Karpas-422 (cell line): ENCODE measurements at regions not wholly inside any gene's neighbourhood (a gene's known extent, or its start where the extent isn't known, plus 50 kb on each side); places are given as distances from the start of the nearest gene placed in this dataset.

Source experiments
- DNase-seq: peaks from one replicate; pipeline ENCODE4 v3.0.0-alpha.2; 2015
- H2AFZ ChIP-seq: fragments of 200-600 bp; sonication (generic); 2 replicates; pipeline ENCODE4 v1.6.1; 2014; ENCODE audit warnings: antibody characterized with exemption, low read length, mixed read lengths
- H3K27ac ChIP-seq: fragments of 200-600 bp; sonication (generic); 2 replicates; pipeline ENCODE4 v1.5.1; 2014; ENCODE audit warnings: mild to moderate bottlenecking, low read length, moderate library complexity
- H3K27me3 ChIP-seq: fragments of 200-600 bp; sonication (generic); 2 replicates; pipeline ENCODE4 v1.6.1; 2014; ENCODE audit warnings: low read length, mixed read lengths
- H3K36me3 ChIP-seq: fragments of 200-600 bp; sonication (generic); 2 replicates; pipeline ENCODE4 v1.6.1; 2014; ENCODE audit warnings: low read length, mixed read lengths; ENCODE audit not compliant: insufficient read depth
- H3K4me1 ChIP-seq: fragments of 200-600 bp; sonication (generic); 2 replicates; pipeline ENCODE4 v1.6.1; 2014; ENCODE audit warnings: mild to moderate bottlenecking, low read length, mixed read lengths
- H3K4me2 ChIP-seq: fragments of 200-600 bp; sonication (generic); 2 replicates; pipeline ENCODE4 v1.6.1; 2014; ENCODE audit warnings: low read length, low read depth, mild to moderate bottlenecking; ENCODE audit not compliant: poor library complexity, severe bottlenecking
- H3K4me3 ChIP-seq: fragments of 200-600 bp; sonication (generic); 2 replicates; pipeline ENCODE4 v1.5.1; 2014; ENCODE audit warnings: mild to moderate bottlenecking, antibody characterized with exemption, low read length, mixed read lengths
- H3K79me2 ChIP-seq: fragments of 200-600 bp; sonication (generic); 2 replicates; pipeline ENCODE4 v1.6.1; 2014; ENCODE audit warnings: mild to moderate bottlenecking, low read length, mixed read lengths
- H3K9ac ChIP-seq: fragments of 200-600 bp; sonication (generic); 2 replicates; pipeline ENCODE4 v1.6.0; 2014; ENCODE audit warnings: low read length
- H3K9me2 ChIP-seq: fragments of 200-600 bp; sonication (generic), shearing (Covaris generic); replicated peaks from 2 replicates; pipeline ENCODE4 v1.6.0; 2014; ENCODE audit warnings: mild to moderate bottlenecking, low read length, moderate library complexity; ENCODE audit not compliant: insufficient read depth
- H3K9me3 ChIP-seq: fragments of 300-700, 200-600 bp; sonication (generic); 2 replicates; pipeline ENCODE4 v1.6.1; 2014; ENCODE audit warnings: low read length, mixed read lengths
- H4K20me1 ChIP-seq: fragments of 200-600 bp; sonication (generic); 2 replicates; pipeline ENCODE4 v1.6.1; 2014; ENCODE audit warnings: mild to moderate bottlenecking, antibody characterized with exemption, low read length, low read depth; ENCODE audit not compliant: insufficient read depth

DNA sequence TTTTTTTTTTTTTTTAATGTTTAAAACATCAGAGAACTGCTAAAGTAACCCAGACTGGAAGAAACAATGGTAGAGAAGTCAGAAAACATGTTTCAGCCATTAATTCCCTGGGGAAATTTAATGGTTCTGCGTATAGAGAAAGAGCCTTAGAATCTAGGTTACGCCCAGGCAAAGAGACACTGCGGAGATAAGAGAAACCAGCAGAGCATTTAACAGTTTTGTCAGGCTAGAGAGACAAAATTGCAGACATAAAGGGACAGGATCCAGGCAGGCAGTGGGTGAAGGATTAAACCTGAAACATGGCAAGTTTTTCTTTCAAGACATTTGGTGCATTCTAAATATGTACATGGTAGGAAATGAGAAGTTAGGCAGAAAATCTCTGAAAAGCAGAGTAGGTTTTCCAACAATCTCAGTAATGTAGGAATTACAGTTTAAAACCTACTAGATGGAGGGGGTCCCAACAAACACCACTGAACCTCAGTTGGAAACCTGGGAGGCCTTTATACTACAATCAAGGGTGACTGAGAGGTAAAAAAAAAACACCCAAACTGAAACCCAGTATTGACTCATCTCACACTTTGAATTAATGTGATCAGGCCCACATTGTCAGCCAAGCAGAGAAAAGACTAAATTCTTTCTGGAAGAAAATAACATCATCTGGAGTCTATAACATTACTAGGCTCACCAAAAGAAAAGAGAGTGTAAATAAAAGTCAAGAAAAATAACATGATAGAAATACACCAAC, 254.2 kb upstream of the NWD2 start:
- Histone ChIP-seq H3K4me2 (no peak overlapping the region), H3K27ac (no peak overlapping the region), H3K36me3 (no peaks in the 10 kb centered on the region), H3K4me3 (no peak overlapping the region), H4K20me1 (no peaks in the 10 kb centered on the region), H3K9me3 (no peaks in the 10 kb centered on the region), H2AFZ (no peak overlapping the region), H3K9me2 (no peaks in the 10 kb centered on the region), H3K79me2 (no peaks in the 10 kb centered on the region), H3K27me3 (no peaks in the 10 kb centered on the region), H3K9ac (no peak overlapping the region), H3K4me1 (no peaks in the 10 kb centered on the region)
- no peak for DNase-seq

DNA sequence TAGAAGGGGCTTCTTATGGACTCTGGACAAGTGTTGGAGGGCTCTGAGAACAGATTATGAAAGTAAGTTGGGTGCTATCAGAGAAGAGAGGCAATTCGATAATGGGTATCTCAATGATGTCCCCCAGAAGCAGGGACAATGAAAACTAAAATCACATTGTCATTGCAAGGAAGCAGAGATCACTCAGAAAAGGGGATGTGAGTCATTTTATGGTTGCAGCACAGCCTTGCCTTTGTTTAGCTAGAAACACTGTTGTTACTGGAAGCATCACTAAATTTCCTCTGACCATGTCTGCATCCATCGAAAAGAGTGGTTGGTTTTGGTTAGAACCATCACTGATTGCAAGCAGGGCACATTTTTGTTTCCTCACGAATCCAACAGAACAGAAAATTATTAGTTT, 246.8 kb upstream of the NWD2 start:
- Histone ChIP-seq H3K27ac (no peak overlapping the region), H3K9me2 (no peaks in the 10 kb centered on the region), H3K4me2 (no peak overlapping the region), H2AFZ (no peak overlapping the region), H3K27me3 (no peaks in the 10 kb centered on the region), H3K9ac (no peak overlapping the region), H3K4me1 (peaks cover 3% of the 10 kb centered on the region; the same call in 1 of the 2 replicates), H3K4me3 (no peak overlapping the region), H4K20me1 (no peaks in the 10 kb centered on the region), H3K36me3 (no peaks in the 10 kb centered on the region), H3K9me3 (no peaks in the 10 kb centered on the region), H3K79me2 (no peaks in the 10 kb centered on the region)
- DNase-seq = no peak

DNA sequence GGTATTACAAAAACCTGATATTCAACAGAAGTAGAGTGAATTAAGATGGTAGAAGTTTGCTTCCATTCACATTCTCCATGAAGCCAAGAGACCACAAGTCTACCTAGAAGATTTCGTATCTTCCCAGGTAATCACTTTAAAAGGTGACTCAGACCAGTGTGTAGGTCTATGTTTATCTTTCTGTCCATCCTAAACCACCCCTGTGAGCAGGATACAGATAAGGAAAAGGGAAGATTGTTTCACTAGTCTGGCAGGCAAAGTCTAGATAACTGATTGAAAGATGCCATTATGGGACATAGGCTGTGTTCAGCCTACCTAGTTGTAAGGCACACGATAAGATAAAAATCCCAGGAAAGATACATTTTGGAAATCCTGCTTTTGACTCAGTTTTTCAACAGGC, 244.3 kb upstream of the NWD2 start:
- no peak overlapping the region for H3K4me3 ChIP-seq
- H4K20me1 ChIP-seq = no peaks in the 10 kb centered on the region
- no peaks in the 10 kb centered on the region for H3K9me2 ChIP-seq
- no peak for DNase-seq
- H3K4me1 ChIP-seq = peaks cover 3% of the 10 kb centered on the region; the same call in 1 of the 2 replicates
- no peak overlapping the region for H3K4me2 ChIP-seq
- H3K27me3 ChIP-seq = no peaks in the 10 kb centered on the region
- no peaks in the 10 kb centered on the region for H3K79me2 ChIP-seq
- H3K9me3 ChIP-seq = no peaks in the 10 kb centered on the region
- no peak overlapping the region for H2AFZ ChIP-seq
- H3K9ac ChIP-seq = no peak overlapping the region
- H3K36me3 ChIP-seq = no peaks in the 10 kb centered on the region
- H3K27ac ChIP-seq = no peak overlapping the region

DNA sequence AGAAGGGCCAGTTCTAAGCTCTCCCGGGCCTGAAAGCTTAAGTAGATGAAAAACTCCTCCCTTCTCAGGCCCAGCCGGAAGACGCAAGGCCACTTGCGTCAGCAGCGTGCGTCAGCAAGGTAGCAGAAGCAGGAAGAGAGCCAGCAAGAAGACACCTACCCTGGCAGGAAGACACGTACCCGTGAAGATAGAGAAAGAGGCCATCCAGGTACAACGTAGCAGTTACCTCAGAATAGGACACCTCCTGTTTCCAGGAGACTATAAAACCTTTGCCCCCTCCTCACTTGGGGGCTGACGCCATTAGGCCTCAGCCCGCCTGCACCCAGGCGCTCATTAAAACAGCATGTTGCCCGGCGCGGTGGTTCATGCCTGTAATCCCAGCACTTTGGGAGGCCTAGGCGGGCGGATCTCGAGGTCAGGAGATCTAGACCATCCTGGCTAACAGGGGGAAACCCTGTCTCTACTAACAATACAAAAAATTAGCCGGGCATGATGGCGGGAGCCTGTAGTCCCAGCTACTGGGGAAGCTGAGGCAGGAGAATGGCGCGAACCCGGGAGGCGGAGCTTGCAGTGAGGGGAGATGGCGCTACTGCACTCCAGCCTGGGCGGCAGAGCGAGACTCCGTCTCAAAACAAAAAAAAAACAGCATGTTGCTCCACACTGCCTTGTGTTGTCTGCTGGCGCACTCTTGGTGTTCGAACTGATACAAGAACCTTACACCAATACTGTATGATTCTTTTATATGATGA, 242.7 kb upstream of the NWD2 start:
- H3K9me3 ChIP-seq = no peaks in the 10 kb centered on the region
- no peaks in the 10 kb centered on the region for H3K79me2 ChIP-seq
- peaks cover 3% of the 10 kb centered on the region; the same call in 1 of the 2 replicates for H3K4me1 ChIP-seq
- no peaks in the 10 kb centered on the region for H3K9me2 ChIP-seq
- no peaks in the 10 kb centered on the region for H3K36me3 ChIP-seq
- no peak overlapping the region for H3K4me3 ChIP-seq
- no peaks in the 10 kb centered on the region for H4K20me1 ChIP-seq
- no peaks in the 10 kb centered on the region for H3K27me3 ChIP-seq
- H3K27ac ChIP-seq = no peak overlapping the region
- DNase-seq = no peak
- no peak overlapping the region for H3K9ac ChIP-seq
- H3K4me2 ChIP-seq = no peak overlapping the region
- H2AFZ ChIP-seq = no peak overlapping the region

DNA sequence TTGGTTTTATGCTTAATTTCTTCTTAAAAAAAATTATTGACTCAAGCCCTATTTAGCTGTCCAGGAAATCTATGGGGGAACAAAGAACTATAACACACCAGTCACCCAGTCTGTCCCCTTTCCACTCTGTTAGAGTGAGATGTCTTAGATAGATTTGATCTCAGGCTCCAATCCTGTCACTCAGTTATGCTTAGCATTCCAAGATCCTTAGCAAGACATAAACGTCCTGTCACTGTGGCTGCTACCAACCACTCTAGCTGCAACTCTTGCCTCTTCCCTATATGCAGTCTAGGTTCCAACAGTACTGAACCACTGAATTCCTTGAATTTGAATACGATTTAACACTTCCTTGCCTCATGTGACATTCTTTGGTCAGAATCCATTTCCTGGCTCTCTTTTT, 241.9 kb upstream of the NWD2 start:
- Histone ChIP-seq H3K4me1 (peaks cover 3% of the 10 kb centered on the region; the same call in 1 of the 2 replicates), H3K27ac (no peak overlapping the region), H3K9me2 (no peaks in the 10 kb centered on the region), H3K9me3 (no peaks in the 10 kb centered on the region), H3K36me3 (no peaks in the 10 kb centered on the region), H3K9ac (no peak overlapping the region), H3K27me3 (no peaks in the 10 kb centered on the region), H3K79me2 (no peaks in the 10 kb centered on the region), H3K4me3 (no peak overlapping the region), H4K20me1 (no peaks in the 10 kb centered on the region), H3K4me2 (no peak overlapping the region), H2AFZ (no peak overlapping the region)
- DNase-seq = no peak

DNA sequence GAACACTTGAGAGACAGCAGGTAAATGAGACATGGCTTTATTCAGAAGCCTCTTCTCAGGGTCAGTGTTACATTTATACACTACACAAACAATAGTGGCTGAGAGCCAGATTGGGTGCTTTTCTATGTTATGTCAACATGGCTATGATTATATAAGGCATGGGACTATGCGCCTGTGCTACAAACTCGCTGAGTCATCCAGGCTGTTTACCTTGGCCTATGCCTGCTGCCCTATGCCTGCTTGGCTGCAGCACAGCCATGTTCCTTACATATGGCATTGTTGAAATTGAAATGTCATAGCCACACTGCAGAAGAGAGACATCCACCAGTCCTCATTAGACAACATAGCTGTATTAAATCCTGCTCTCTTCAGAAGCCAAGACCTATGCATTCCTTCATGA, 236.3 kb upstream of the NWD2 start:
- H3K79me2 ChIP-seq = no peaks in the 10 kb centered on the region
- no peak for DNase-seq
- no peak overlapping the region for H3K27ac ChIP-seq
- H3K4me2 ChIP-seq = no peak overlapping the region
- H2AFZ ChIP-seq = no peak overlapping the region
- no peaks in the 10 kb centered on the region for H3K9me2 ChIP-seq
- no peaks in the 10 kb centered on the region for H3K36me3 ChIP-seq
- H3K27me3 ChIP-seq = no peaks in the 10 kb centered on the region
- no peaks in the 10 kb centered on the region for H4K20me1 ChIP-seq
- H3K9ac ChIP-seq = no peak overlapping the region
- no peak overlapping the region for H3K4me3 ChIP-seq
- H3K9me3 ChIP-seq = no peaks in the 10 kb centered on the region
- no peaks in the 10 kb centered on the region for H3K4me1 ChIP-seq

DNA sequence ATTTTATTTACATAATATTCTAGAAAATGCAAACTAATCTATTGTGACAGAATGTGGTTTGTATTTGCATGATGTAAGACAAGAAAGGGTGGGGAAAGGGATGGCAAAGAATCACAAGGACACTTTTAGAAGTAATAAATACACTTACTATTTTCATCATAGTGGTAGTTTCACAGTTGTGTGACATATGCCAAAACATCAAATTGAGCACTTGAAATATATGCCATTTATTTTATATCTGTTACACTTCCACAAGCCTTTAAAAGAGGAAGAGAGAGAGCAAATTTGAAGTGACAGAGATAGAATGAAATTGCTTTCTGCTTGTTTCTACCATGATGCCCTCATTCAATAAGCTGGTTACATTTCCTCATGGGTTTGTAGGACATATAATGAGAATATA, 230.0 kb upstream of the NWD2 start:
- no peak for DNase-seq
- H3K9ac ChIP-seq = no peak overlapping the region
- H3K27me3 ChIP-seq = no peaks in the 10 kb centered on the region
- no peak overlapping the region for H3K27ac ChIP-seq
- H3K9me2 ChIP-seq = no peaks in the 10 kb centered on the region
- no peaks in the 10 kb centered on the region for H3K79me2 ChIP-seq
- H3K4me3 ChIP-seq = no peak overlapping the region
- H4K20me1 ChIP-seq = no peaks in the 10 kb centered on the region
- H3K36me3 ChIP-seq = no peaks in the 10 kb centered on the region
- no peaks in the 10 kb centered on the region for H3K4me1 ChIP-seq
- H2AFZ ChIP-seq = no peak overlapping the region
- no peaks in the 10 kb centered on the region for H3K9me3 ChIP-seq
- no peak overlapping the region for H3K4me2 ChIP-seq

DNA sequence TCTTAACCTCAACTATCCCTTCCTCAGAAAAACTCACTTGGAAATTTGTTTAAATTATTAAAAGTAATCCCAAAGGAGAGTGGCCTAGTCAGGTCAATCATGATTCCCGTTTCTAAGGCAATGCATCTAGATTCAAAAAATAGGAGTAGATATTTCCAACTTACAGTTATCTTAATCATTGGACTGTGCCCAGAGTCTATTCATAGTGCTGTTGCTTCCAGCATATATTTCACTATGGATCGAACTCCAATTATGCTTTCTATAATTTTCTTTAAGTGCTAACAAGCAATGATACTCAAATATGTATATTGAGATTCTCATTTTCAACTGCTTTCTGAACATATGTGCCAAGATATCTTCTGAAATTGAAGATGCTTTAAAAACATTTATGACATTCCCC, 229.2 kb upstream of the NWD2 start:
- no peaks in the 10 kb centered on the region for H3K27me3 ChIP-seq

More for the DNA sequence above, 229.2 kb upstream of the NWD2 start:
- H3K9me2 ChIP-seq = no peaks in the 10 kb centered on the region
- H3K9ac ChIP-seq = no peak overlapping the region
- H3K4me3 ChIP-seq = no peak overlapping the region
- H3K4me2 ChIP-seq = no peak overlapping the region
- no peaks in the 10 kb centered on the region for H3K79me2 ChIP-seq
- H2AFZ ChIP-seq = no peak overlapping the region
- no peaks in the 10 kb centered on the region for H3K36me3 ChIP-seq
- H3K4me1 ChIP-seq = no peaks in the 10 kb centered on the region
- no peaks in the 10 kb centered on the region for H3K9me3 ChIP-seq
- no peaks in the 10 kb centered on the region for H4K20me1 ChIP-seq
- no peak overlapping the region for H3K27ac ChIP-seq
- no peak for DNase-seq
